H1 (cell line): ENCODE measurements at regions not wholly inside any gene's neighbourhood (a gene's known extent, or its start where the extent isn't known, plus 50 kb on each side); places are given as distances from the start of the nearest gene placed in this dataset.

Source experiments
- CHD7 ChIP-seq: fragments of 300-600 bp; sonication (generic); IDR thresholded peaks from 2 replicates; pipeline ENCODE4 v1.7.1; 2012; ENCODE audit warnings: low read length, moderate library complexity, mild to moderate bottlenecking, inconsistent platforms; ENCODE audit not compliant: insufficient replicate concordance
- MAFK ChIP-seq: IDR thresholded peaks from 2 replicates; pipeline ENCODE4 v1.6.1; 2012; ENCODE audit warnings: low read depth, mild to moderate bottlenecking, improper control_type of control experiment, low read length
- RAD21 ChIP-seq, 2 experiments: IDR thresholded peaks in 1 of 2; conservative IDR thresholded peaks in 1 of 2; 2 replicates each; pipeline ENCODE4 v1.6.1; 2011; ENCODE audit warnings: low read depth in 2 of 2, low read length in 2 of 2, improper control_type of control experiment in 1 of 2, inconsistent platforms in 1 of 2, mild to moderate bottlenecking in 1 of 2, moderate library complexity in 1 of 2
- RBBP5 ChIP-seq: IDR thresholded peaks from 2 replicates; pipeline ENCODE4 v1.7.1; 2012; ENCODE audit warnings: low read depth, mild to moderate bottlenecking, inconsistent platforms, low read length, moderate library complexity, borderline replicate concordance
- TAF1 ChIP-seq: IDR thresholded peaks from 2 replicates; pipeline ENCODE4 v1.6.1; 2011; ENCODE audit warnings: mild to moderate bottlenecking, low read depth, low read length

GRCh38 chr18:71827301-71827700 lies 716.8 kb downstream of the CBLN2 start (continued):
- TF ChIP-seq CHD7: no peak
- TF ChIP-seq TAF1: no peak
- no peak for TF ChIP-seq RBBP5
- TF ChIP-seq MAFK: no peak
- no peak for TF ChIP-seq RAD21 (IDR thresholded peaks at IDR 0.05 in 1 of 2, conservative IDR thresholded peaks at IDR 0.05 in 1 of 2; ENCODE audit: low read depth in 2 of 2, low read length in 2 of 2)
